H9 (cell line): ENCODE measurements at regions not wholly inside any gene's neighbourhood (a gene's known extent, or its start where the extent isn't known, plus 50 kb on each side); places are given as distances from the start of the nearest gene placed in this dataset.

Experiments used
- DNase-seq: peaks from one replicate; pipeline ENCODE4 v3.0.0-alpha.2; 2017
- H2AFZ ChIP-seq: one replicate; pipeline ENCODE4 v1.6.1; 2013; ENCODE audit warnings: mild to moderate bottlenecking, low read length, control low read depth, moderate library complexity
- H2AK5ac ChIP-seq: 2 replicates; pipeline ENCODE4 v1.6.1; 2013; ENCODE audit warnings: low read length, control low read depth, mixed read lengths; ENCODE audit not compliant: insufficient read length
- H2BK120ac ChIP-seq: one replicate; pipeline ENCODE4 v1.6.1; 2013; ENCODE audit warnings: low read depth, mild to moderate bottlenecking, low read length, control low read depth, inconsistent platforms; ENCODE audit not compliant: poor library complexity, severe bottlenecking
- H2BK12ac ChIP-seq: 2 replicates; pipeline ENCODE4 v1.6.1; 2013; ENCODE audit warnings: low read length, control low read depth, mixed read lengths, low read depth; ENCODE audit not compliant: insufficient read length
- H2BK15ac ChIP-seq: 2 replicates; pipeline ENCODE4 v1.6.1; 2013; ENCODE audit warnings: low read depth, low read length, control low read depth
- H2BK20ac ChIP-seq: one replicate; pipeline ENCODE4 v1.6.1; 2013; ENCODE audit warnings: low read depth, mild to moderate bottlenecking, low read length, control low read depth, inconsistent platforms; ENCODE audit not compliant: poor library complexity, severe bottlenecking
- H2BK5ac ChIP-seq: 2 replicates; pipeline ENCODE4 v1.6.1; 2013; ENCODE audit warnings: low read length, control low read depth, mixed read lengths; ENCODE audit not compliant: insufficient read length
- H3K14ac ChIP-seq: 2 replicates; pipeline ENCODE4 v1.6.1; 2013; ENCODE audit warnings: low read length, control low read depth; ENCODE audit not compliant: insufficient read depth
- H3K18ac ChIP-seq: 2 replicates; pipeline ENCODE4 v1.6.1; 2013; ENCODE audit warnings: low read depth, mild to moderate bottlenecking, mixed read lengths, low read length, control low read depth; ENCODE audit not compliant: insufficient read length
- H3K23ac ChIP-seq: 2 replicates; pipeline ENCODE4 v1.6.1; 2013; ENCODE audit warnings: low read length, control low read depth, mixed read lengths, low read depth; ENCODE audit not compliant: insufficient read length
- H3K23me2 ChIP-seq: 2 replicates; pipeline ENCODE4 v1.6.1; 2013; ENCODE audit warnings: low read depth, mild to moderate bottlenecking, mixed read lengths, low read length, control low read depth; ENCODE audit not compliant: insufficient read length, poor library complexity, severe bottlenecking
- H3K27ac ChIP-seq: 2 replicates; pipeline ENCODE4 v1.5.1; 2013; ENCODE audit warnings: low read length, control low read depth, mixed read lengths, low read depth; ENCODE audit not compliant: insufficient read length
- H3K27me3 ChIP-seq: 2 replicates; pipeline ENCODE4 v1.6.1; 2013; ENCODE audit warnings: low read length, control low read depth, inconsistent platforms; ENCODE audit not compliant: insufficient read depth
- H3K4ac ChIP-seq: 2 replicates; pipeline ENCODE4 v1.6.1; 2013; ENCODE audit warnings: low read depth, mild to moderate bottlenecking, control low read depth, inconsistent platforms, low read length, moderate library complexity
- H3K4me1 ChIP-seq: 2 replicates; pipeline ENCODE4 v1.6.1; 2013; ENCODE audit warnings: low read length, control low read depth, inconsistent platforms; ENCODE audit not compliant: insufficient read depth
- H3K4me2 ChIP-seq: 2 replicates; pipeline ENCODE4 v1.6.1; 2013; ENCODE audit warnings: low read length, control low read depth, mixed read lengths; ENCODE audit not compliant: insufficient read length, insufficient read depth
- H3K56ac ChIP-seq: 2 replicates; pipeline ENCODE4 v1.6.1; 2013; ENCODE audit warnings: low read depth, mild to moderate bottlenecking, mixed read lengths, low read length, control low read depth; ENCODE audit not compliant: insufficient read length
- H3K79me1 ChIP-seq: 2 replicates; pipeline ENCODE4 v1.6.1; 2013; ENCODE audit warnings: low read depth, mild to moderate bottlenecking, moderate library complexity, low read length, control low read depth, inconsistent platforms; ENCODE audit not compliant: insufficient read depth, poor library complexity, severe bottlenecking
- H3K79me2 ChIP-seq: 2 replicates; pipeline ENCODE4 v1.6.1; 2013; ENCODE audit warnings: low read length, control low read depth, inconsistent platforms; ENCODE audit not compliant: insufficient read depth
- H3K9ac ChIP-seq: 2 replicates; pipeline ENCODE4 v1.6.1; 2013; ENCODE audit warnings: low read length, control low read depth, mixed read lengths; ENCODE audit not compliant: insufficient read length; ENCODE audit errors: extremely low read depth
- H3K9me3 ChIP-seq: one replicate; pipeline ENCODE4 v1.6.1; 2013; ENCODE audit warnings: low read depth, low read length, inconsistent platforms; ENCODE audit not compliant: control insufficient read depth
- H3T11ph ChIP-seq: one replicate; pipeline ENCODE4 v1.6.1; 2013; ENCODE audit warnings: mild to moderate bottlenecking, low read length, control low read depth, inconsistent platforms
- H4K20me1 ChIP-seq: one replicate; pipeline ENCODE4 v1.6.1; 2013; ENCODE audit not compliant: control insufficient read depth, insufficient read length, insufficient read depth
- H4K5ac ChIP-seq: 2 replicates; pipeline ENCODE4 v1.6.1; 2013; ENCODE audit warnings: low read depth, mild to moderate bottlenecking, mixed read lengths, low read length, control low read depth; ENCODE audit not compliant: insufficient read length
- H4K8ac ChIP-seq: replicated peaks from 2 replicates; pipeline ENCODE4 v1.6.1; 2013; ENCODE audit warnings: low read length, control low read depth, mixed read lengths, low read depth; ENCODE audit not compliant: insufficient read length
- H4K91ac ChIP-seq: 2 replicates; pipeline ENCODE4 v1.6.1; 2013; ENCODE audit warnings: low read depth, mild to moderate bottlenecking, moderate library complexity, mixed read lengths, low read length, control low read depth; ENCODE audit not compliant: insufficient read length
- H3K27ac Mint-ChIP-seq, 3 experiments: 2 replicates in 2 of 3; 3 replicates in 1 of 3; pipeline ENCODE4 v1.8.0; 2020 to 2021; ENCODE audit warnings: mixed read lengths in 3 of 3, mild to moderate bottlenecking in 1 of 3, moderate library complexity in 1 of 3
- H3K27me3 Mint-ChIP-seq: 2 replicates; pipeline ENCODE4 v1.8.0; 2021; ENCODE audit warnings: low read depth, mild to moderate bottlenecking, moderate library complexity, mixed read lengths
- H3K36me3 Mint-ChIP-seq, 3 experiments: 2 replicates in 2 of 3; 3 replicates in 1 of 3; pipeline ENCODE4 v1.8.0; 2020 to 2021; ENCODE audit warnings: low read depth in 3 of 3, mixed read lengths in 3 of 3; ENCODE audit not compliant: insufficient read depth in 1 of 3
- H3K4me1 Mint-ChIP-seq, 2 experiments: 2 replicates each; pipeline ENCODE4 v1.8.0; 2020; ENCODE audit warnings: mixed read lengths in 2 of 2
- H3K4me3 Mint-ChIP-seq, 2 experiments: 2 replicates in 1 of 2; 3 replicates in 1 of 2; pipeline ENCODE4 v1.8.0; 2020 to 2021; ENCODE audit warnings: mild to moderate bottlenecking in 2 of 2, mixed read lengths in 2 of 2, moderate library complexity in 1 of 2
- H3K9me3 Mint-ChIP-seq, 2 experiments: 2 replicates in 1 of 2; 3 replicates in 1 of 2; pipeline ENCODE4 v1.8.0; 2020; ENCODE audit warnings: mild to moderate bottlenecking in 2 of 2, mixed read lengths in 2 of 2, moderate library complexity in 1 of 2
- WGBS: extraction: QIAGEN DNeasy Blood & Tissue Kit; methylation state at CpG from one replicate; pipeline ENCODE4 v1.1.7; 2013; ENCODE audit warnings: missing lambda C conversion rate, low lambda C conversion rate, mixed read lengths; ENCODE audit not compliant: insufficient read length; ENCODE audit errors: extremely low coverage; 5-methylcytosine and 5-hydroxymethylcytosine counted together
- TF ChIP-seq, protein P1 (sequence below): fragments of 200-600 bp; sonication (generic); conservative IDR thresholded peaks from 3 replicates; pipeline ENCODE4 v1.8.0; 2021; ENCODE audit warnings: antibody characterized with exemption, mild to moderate bottlenecking

DNA sequence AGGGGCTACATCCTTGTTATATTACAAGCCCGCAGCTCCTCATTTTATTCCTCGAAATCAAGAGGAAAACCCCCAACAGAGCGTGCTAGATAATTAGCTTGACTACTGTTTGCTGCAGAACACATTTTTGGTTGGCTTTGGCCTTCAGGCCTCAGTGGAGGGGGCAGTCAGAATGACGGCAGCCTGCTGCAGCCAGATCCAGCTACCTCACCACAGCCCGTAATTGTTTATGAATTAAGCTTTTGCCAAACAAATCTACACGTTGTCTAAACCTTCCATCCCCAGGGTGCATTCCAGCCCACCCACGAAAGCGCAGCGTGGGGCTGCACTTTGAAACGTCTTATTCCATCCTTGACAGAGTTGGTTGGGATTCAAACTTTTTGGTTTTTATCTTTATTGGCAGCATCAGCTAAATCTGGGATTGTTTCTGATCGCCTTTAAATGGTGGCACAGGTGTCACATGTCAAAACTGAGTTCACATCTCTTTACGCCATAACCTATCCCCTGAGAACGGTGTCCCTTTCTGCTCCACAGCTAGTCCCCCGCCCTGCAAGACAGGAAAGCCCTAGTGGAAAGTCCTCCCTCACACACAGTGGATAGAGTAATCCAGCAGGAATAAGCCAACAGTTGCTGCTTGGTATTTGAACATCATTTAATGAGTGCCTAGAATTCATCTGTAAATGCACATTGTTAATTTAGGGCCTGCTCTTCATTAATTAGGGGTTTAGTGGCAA, 195.5 kb downstream of the LMO4 start:
- TF ChIP-seq, protein P1, sequence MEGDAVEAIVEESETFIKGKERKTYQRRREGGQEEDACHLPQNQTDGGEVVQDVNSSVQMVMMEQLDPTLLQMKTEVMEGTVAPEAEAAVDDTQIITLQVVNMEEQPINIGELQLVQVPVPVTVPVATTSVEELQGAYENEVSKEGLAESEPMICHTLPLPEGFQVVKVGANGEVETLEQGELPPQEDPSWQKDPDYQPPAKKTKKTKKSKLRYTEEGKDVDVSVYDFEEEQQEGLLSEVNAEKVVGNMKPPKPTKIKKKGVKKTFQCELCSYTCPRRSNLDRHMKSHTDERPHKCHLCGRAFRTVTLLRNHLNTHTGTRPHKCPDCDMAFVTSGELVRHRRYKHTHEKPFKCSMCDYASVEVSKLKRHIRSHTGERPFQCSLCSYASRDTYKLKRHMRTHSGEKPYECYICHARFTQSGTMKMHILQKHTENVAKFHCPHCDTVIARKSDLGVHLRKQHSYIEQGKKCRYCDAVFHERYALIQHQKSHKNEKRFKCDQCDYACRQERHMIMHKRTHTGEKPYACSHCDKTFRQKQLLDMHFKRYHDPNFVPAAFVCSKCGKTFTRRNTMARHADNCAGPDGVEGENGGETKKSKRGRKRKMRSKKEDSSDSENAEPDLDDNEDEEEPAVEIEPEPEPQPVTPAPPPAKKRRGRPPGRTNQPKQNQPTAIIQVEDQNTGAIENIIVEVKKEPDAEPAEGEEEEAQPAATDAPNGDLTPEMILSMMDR: no peak
- Mint-ChIP-seq H3K36me3 (peaks cover 0 to 5% (median 0%) of the 10 kb centered on the region in 3 experiments; a peak in 4 of 7 replicates), H3K27me3 (no peaks in the 10 kb centered on the region), H3K9me3 (peaks cover 0 to 4% of the 10 kb centered on the region in 2 experiments; a peak in 3 of 5 replicates), H3K27ac (no peak overlapping the region; a peak in 1 of 7 replicates), H3K4me3 (no peak overlapping the region), H3K4me1 (peaks cover 2 to 3% of the 10 kb centered on the region in 2 experiments; a peak in 1 of 4 replicates)
- no CpG with 5 or more reads among the region's 14 CpGs for WGBS
- Histone ChIP-seq H3K4ac (no peak overlapping the region), H2BK15ac (no peak overlapping the region), H3K4me1 (no peaks in the 10 kb centered on the region), H4K91ac (no peak overlapping the region), H3K4me2 (no peak overlapping the region), H3K79me2 (no peaks in the 10 kb centered on the region), H4K8ac (no peak overlapping the region), H2AK5ac (no peak overlapping the region), H2AFZ (no peak overlapping the region), H3K79me1 (no peaks in the 10 kb centered on the region), H3K14ac (no peak overlapping the region), H2BK20ac (no peak overlapping the region), H3K23ac (no peak overlapping the region), H2BK5ac (no peak overlapping the region), H3K9me3 (no peaks in the 10 kb centered on the region), H4K20me1 (no peaks in the 10 kb centered on the region), H3K27me3 (no peaks in the 10 kb centered on the region), H3K18ac (no peak overlapping the region), H2BK12ac (no peak overlapping the region), H3T11ph (no peak overlapping the region), H3K23me2 (no peaks in the 10 kb centered on the region), H4K5ac (no peak overlapping the region), H3K27ac (no peak overlapping the region), H2BK120ac (no peak overlapping the region), H3K9ac (no peak overlapping the region), H3K56ac (no peak overlapping the region)
- no peak for DNase-seq
